ENCODE measurements at regions not wholly inside any gene's neighbourhood (a gene's known extent, or its start where the extent isn't known, plus 50 kb on each side); places are given as distances from the start of the nearest gene placed in this dataset.
A peak's percentile ranks its signal among the peaks of the same experiment; 100 is the strongest.

DNA sequence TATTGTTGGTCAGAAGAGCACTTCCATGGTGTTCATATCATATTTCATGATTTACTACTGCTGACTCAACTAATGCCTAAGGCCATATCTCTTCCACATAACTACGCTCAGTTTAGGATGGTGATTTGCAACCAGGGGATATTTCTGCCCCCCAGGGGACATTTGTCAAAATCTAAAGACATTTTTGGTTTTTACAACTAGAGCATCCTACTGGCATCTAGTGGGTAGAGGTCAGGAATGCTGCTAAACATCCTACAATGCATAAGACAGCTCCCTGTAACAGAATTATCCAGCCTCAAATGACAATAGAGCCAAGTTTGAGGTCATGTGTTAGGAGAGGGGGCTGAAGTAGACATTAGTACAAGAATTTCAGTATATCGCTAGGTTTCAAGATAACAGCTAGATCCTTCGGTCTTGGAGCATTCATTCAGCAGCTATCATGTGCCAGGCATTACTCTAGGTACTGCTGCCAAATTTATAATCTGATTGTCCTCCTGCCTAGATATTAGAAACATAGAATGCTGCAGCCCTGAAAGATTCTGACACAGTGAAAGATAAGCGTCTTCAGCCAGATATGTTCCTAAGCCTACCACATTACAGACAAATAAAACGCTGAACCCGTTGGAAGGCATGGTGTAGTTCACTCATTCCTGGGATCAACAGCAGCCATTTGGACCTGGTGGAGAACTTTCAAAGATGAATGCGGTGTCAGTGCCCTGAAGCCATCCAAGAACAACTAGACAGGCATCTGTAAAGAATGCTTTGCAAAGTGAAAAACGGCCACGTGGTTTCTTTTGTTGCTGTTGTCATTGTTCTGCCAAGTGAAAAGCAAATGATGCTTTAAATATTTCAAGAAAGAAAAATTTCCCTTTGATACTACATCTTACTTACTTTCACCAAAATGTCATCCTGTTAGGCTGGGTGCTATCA, 55.5 kb upstream of the FST start:
- intact Hi-C loops (cut with DNase I) = no loop called here
- DNase-seq = no peak

DNA sequence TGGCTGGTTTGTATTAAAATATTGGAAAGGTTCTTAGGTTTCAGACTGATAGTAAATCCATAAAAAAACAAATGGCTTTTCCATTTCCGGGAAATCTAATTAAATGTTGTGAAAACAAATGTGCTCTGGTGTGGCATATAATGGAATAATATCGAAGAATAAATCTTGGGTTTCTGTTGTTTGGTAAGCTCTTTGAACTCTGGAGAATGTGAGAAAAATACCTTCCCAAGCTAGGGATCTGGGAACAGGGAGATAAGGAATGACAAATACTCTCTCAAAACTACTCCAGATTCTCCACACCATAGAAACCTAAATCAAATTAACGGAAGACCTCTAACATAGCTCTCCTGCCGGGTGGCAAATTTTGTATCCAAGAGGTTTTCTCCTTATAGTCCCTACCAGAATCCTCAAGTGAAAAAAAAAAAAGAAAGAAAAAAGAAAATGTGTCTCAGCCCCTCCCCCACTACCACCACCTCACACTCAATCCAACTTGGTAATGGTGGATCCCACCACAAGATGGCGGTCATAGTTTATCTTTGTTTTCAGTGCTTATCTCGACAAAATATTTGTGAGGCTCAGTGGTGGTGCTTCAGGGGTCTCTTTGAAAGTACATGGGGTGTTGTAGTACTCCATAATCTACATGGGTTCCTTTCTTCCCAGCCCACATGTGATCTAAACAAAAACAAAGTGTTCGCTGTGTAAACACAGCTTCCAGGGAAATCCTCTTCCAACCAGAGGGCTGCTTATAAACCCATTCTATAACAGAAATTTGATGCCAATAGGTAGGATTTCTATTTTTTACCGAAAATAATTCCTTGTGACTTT, 54.5 kb upstream of the FST start:
- intact Hi-C loops (cut with DNase I) = no loop called here
- peak in 18 of 42 donors; percentile 6 to 71 (median 26) for DNase-seq

DNA sequence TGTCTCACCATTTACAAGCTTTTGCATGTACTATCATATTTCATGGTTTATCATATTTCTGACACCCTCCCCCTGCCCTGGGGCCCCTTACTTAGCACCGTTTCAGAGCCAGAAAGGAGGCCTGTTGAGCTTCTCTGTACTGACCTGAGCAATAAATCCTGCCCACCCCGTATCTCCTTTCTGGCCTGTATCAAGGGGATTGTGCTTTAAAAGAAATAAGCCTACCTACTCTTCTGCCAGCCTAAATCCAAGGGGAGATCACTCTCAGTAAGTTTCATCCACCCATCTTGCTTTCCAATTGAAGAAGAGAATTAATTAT, 54.0 kb upstream of the FST start:
- intact Hi-C loops (cut with DNase I) = no loop called here
- no peak for DNase-seq

DNA sequence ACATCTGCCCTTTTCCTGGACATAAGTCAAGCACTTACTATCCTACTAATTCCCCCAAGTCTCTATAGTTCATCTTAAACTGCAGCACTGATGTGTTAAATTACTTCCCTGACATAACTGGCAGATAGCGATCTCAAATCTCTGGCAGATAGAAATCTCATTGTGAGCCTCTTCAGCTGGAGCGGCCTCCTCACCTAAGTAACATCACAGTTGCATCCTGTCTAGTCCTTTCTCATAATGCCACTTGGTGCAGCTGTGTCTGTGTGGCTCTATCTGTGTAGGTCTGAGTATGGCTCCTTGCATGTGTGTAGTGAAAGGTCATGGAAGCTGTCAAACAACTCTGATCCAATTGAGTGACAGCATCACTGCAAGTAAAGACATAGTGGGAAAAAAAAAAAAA, 53.6 kb upstream of the FST start:
- DNase-seq = no peak
- intact Hi-C loops (cut with DNase I) = no loop called here

DNA sequence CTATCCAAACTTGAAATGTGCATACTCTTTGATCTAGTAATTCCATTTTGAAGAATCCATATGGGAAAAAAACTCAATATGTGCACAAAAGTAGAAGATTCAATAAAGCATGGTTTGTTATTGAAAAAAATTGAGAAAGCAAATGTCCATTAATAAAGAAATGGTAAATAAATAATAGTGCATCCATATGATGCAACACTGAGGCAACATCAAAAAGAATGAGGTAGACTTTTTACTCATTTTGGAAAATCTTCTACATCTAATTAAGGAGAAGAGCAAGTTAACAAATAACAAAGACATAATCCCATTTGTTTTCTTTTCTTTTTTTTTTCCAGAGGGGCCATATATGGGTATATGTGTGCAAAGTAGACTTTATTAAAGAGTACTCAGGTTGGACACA, 52.5 kb upstream of the FST start:
- no peak for DNase-seq
- intact Hi-C loops (cut with DNase I) = no loop called here

DNA sequence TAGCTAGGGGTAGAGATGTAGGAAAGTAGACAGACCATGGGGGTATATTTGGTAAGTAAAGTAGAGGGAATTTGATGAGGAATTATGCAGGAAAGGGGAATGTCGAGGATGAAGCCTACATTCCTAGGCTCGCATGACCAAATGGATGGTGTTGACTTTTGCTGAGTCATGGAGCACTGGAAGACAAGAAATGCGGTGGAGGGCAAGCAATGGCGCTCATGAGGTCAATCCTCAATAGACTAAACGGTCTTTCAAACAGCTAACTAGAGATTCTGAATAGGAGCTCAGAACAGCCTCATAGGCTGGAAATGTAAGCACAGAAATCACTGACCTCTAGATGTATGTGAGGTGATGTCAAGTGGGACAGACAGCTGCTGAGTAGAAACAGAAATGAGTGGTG, 50.7 kb upstream of the FST start:
- no peak for DNase-seq
- intact Hi-C loops (cut with DNase I) = no loop called here

DNA sequence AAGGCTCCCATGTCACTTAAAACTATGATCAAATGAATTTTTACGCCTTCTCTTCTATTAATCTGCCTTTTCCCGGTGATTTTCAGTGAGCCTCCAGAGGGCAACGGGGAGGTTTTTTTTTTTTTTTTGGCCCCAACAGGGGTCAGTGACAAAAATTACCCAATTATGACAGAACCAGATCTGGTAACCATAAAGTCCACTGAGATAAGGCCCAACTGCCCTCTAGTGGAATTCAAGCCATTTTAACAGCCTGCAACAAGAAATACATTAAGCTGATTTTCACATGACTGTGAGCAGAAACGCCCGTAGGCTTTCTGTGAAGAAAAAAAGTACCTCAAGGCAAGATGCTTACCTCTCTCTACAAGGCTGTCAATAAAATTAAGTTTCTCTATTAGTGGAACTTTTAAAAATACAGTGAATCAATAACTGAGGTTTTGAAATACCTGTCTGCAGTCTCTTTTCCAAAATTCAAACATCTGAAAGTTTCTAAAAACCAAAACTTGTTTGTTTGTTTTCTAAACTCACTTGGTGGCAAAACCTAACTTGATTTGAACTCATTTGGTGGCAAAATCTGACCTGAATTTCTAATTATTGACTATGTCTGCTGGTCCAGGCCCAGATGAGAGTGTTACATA, 49.7 kb upstream of the FST start:
- intact Hi-C loops (cut with DNase I) = no loop called here
- peak in 1 of 42 donors; percentile 2 for DNase-seq

Data from head of caudate nucleus (tissue), 42 donors.